T-helper 1 cell treated with Interleukin-12 subunit alpha and Interleukin-12 subunit beta and Interleukin-4 antibody, amounts not matched to agents 30 μg/mL and 1 μg/mL, for 36 hours (primary cell): ENCODE measurements at regions not wholly inside any gene's neighbourhood (a gene's known extent, or its start where the extent isn't known, plus 50 kb on each side); places are given as distances from the start of the nearest gene placed in this dataset.

Experiments
- H3K27ac Mint-ChIP-seq: one replicate; pipeline ENCODE4 v1.8.0; 2021; ENCODE audit warnings: mild to moderate bottlenecking, mixed read lengths
- H3K27me3 Mint-ChIP-seq: one replicate; pipeline ENCODE4 v1.8.0; 2021; ENCODE audit warnings: low read depth, mixed read lengths
- H3K36me3 Mint-ChIP-seq: one replicate; pipeline ENCODE4 v1.8.0; 2021; ENCODE audit warnings: low read depth, mixed read lengths
- H3K4me1 Mint-ChIP-seq: one replicate; pipeline ENCODE4 v1.8.0; 2021; ENCODE audit warnings: low read depth, mixed read lengths
- H3K4me3 Mint-ChIP-seq: one replicate; pipeline ENCODE4 v1.8.0; 2021; ENCODE audit warnings: mild to moderate bottlenecking, moderate library complexity, mixed read lengths
- H3K9me3 Mint-ChIP-seq: one replicate; pipeline ENCODE4 v1.8.0; 2021; ENCODE audit warnings: mixed read lengths

GRCh38 chr6:139436200-139436956 lies 61.9 kb upstream of the CITED2 start:
- no peaks in the 10 kb centered on the region for H3K9me3 Mint-ChIP-seq
- H3K36me3 Mint-ChIP-seq = no peaks in the 10 kb centered on the region
- no peak overlapping the region for H3K4me3 Mint-ChIP-seq
- no peak overlapping the region for H3K27ac Mint-ChIP-seq
- peaks cover 5% of the 10 kb centered on the region for H3K27me3 Mint-ChIP-seq
- peaks cover 10% of the 10 kb centered on the region for H3K4me1 Mint-ChIP-seq

- H3K9me3 Mint-ChIP-seq = no peaks in the 10 kb centered on the region
- H3K4me3 Mint-ChIP-seq = no peak overlapping the region
- no peak overlapping the region for H3K27ac Mint-ChIP-seq
- no peaks in the 10 kb centered on the region for H3K36me3 Mint-ChIP-seq
- H3K27me3 Mint-ChIP-seq = peaks cover 4% of the 10 kb centered on the region
- H3K4me1 Mint-ChIP-seq = peaks cover 2% of the 10 kb centered on the region
Measured at GRCh38 chr6:139433631-139434419, 59.4 kb upstream of the CITED2 start.

- Mint-ChIP-seq H3K4me1 (peaks cover 2% of the 10 kb centered on the region), H3K4me3 (no peak overlapping the region), H3K27ac (no peak overlapping the region), H3K27me3 (peaks cover 4% of the 10 kb centered on the region), H3K36me3 (no peaks in the 10 kb centered on the region), H3K9me3 (no peaks in the 10 kb centered on the region)
Measured at GRCh38 chr6:139431602-139431956, 57.1 kb upstream of the CITED2 start.

GRCh38 chr6:139430899-139431601 lies 56.6 kb upstream of the CITED2 start:
- no peaks in the 10 kb centered on the region for H3K36me3 Mint-ChIP-seq
- peaks cover 2% of the 10 kb centered on the region for H3K4me1 Mint-ChIP-seq
- no peak overlapping the region for H3K27ac Mint-ChIP-seq
- H3K27me3 Mint-ChIP-seq = peaks cover 4% of the 10 kb centered on the region
- no peak overlapping the region for H3K4me3 Mint-ChIP-seq
- H3K9me3 Mint-ChIP-seq = no peaks in the 10 kb centered on the region

GRCh38 chr6:139429580-139430145 lies 55.2 kb upstream of the CITED2 start:
- Mint-ChIP-seq H3K4me1 (peaks cover 2% of the 10 kb centered on the region), H3K27me3 (peaks cover 7% of the 10 kb centered on the region), H3K36me3 (no peaks in the 10 kb centered on the region), H3K27ac (no peak overlapping the region), H3K9me3 (no peaks in the 10 kb centered on the region), H3K4me3 (no peak overlapping the region)

GRCh38 chr6:139427199-139427598 lies 52.8 kb upstream of the CITED2 start:
- H3K27ac Mint-ChIP-seq = no peak overlapping the region
- no peak overlapping the region for H3K4me3 Mint-ChIP-seq
- no peaks in the 10 kb centered on the region for H3K36me3 Mint-ChIP-seq
- peaks cover 16% of the 10 kb centered on the region for H3K27me3 Mint-ChIP-seq
- no peaks in the 10 kb centered on the region for H3K9me3 Mint-ChIP-seq
- H3K4me1 Mint-ChIP-seq = no peaks in the 10 kb centered on the region

GRCh38 chr6:139426795-139427194 lies 52.3 kb upstream of the CITED2 start:
- no peaks in the 10 kb centered on the region for H3K9me3 Mint-ChIP-seq
- no peak overlapping the region for H3K4me3 Mint-ChIP-seq
- no peak overlapping the region for H3K27ac Mint-ChIP-seq

GRCh38 chr6:139425780-139426179 lies 51.3 kb upstream of the CITED2 start:
- Mint-ChIP-seq H3K9me3 (no peaks in the 10 kb centered on the region), H3K4me3 (no peak overlapping the region), H3K4me1 (no peaks in the 10 kb centered on the region), H3K36me3 (no peaks in the 10 kb centered on the region), H3K27me3 (peaks cover 21% of the 10 kb centered on the region), H3K27ac (no peak overlapping the region)

More at GRCh38 chr6:139426795-139427194, 52.3 kb upstream of the CITED2 start:
- Mint-ChIP-seq H3K36me3 (no peaks in the 10 kb centered on the region), H3K27me3 (peaks cover 17% of the 10 kb centered on the region), H3K4me1 (no peaks in the 10 kb centered on the region)

- no peak overlapping the region for H3K27ac Mint-ChIP-seq
- no peaks in the 10 kb centered on the region for H3K9me3 Mint-ChIP-seq
- H3K4me3 Mint-ChIP-seq = no peak overlapping the region
- no peaks in the 10 kb centered on the region for H3K36me3 Mint-ChIP-seq
- peaks cover 21% of the 10 kb centered on the region for H3K27me3 Mint-ChIP-seq
- no peaks in the 10 kb centered on the region for H3K4me1 Mint-ChIP-seq
Measured at GRCh38 chr6:139423971-139424667, 49.7 kb upstream of the CITED2 start.
